Left colon (tissue), 2 donors: ENCODE measurements at regions not wholly inside any gene's neighbourhood (a gene's known extent, or its start where the extent isn't known, plus 50 kb on each side); places are given as distances from the start of the nearest gene placed in this dataset.

Source experiments
- ATAC-seq: fragments of 200-7000 bp; cut with Tn5 transposase; one replicate; pipeline ENCODE4 v1.9.1; 2020; ENCODE audit warnings: mild to moderate bottlenecking, moderate library complexity
- DNase-seq, 2 donors: peaks; one replicate each; pipeline ENCODE4 v3.0.0-alpha.2; 2020
- intact Hi-C, 2 donors: fragments of 100-400 bp; cut with DNase I in 1 of 2; cut with micrococcal nuclease in 1 of 2; formaldehyde crosslinking; loops; one replicate each; pipeline versions ENCODE4 v1.11.2 to v1.14.0; 2022; cut with DNase I, micrococcal nuclease
- donor health status: DM: no; HTN: no; CAD: no.
- donor health status: DM: yes; HTN: yes; CAD: no.

DNA sequence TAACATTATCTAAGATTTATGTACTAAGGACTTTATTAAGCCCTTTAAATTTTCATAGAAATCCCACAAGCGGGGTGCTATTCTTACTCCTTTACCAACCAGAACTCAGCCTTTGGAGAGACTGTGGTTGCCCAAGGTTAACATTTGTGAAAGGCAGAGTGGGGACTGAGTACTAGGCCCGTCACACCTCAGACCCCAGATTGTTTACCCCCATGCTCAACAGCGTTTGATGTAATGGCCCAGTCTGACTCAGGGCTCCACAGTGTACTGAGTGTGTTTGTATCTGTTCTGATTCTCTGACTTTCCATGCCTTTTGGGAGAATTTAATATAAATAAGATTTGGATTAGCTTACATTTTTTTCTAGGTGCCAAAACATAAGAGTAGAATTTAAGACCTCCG lies 110.0 kb downstream of the GAS1 start:
- no peak for DNase-seq
- no peak for ATAC-seq
- intact Hi-C loops: no loop called here

DNA sequence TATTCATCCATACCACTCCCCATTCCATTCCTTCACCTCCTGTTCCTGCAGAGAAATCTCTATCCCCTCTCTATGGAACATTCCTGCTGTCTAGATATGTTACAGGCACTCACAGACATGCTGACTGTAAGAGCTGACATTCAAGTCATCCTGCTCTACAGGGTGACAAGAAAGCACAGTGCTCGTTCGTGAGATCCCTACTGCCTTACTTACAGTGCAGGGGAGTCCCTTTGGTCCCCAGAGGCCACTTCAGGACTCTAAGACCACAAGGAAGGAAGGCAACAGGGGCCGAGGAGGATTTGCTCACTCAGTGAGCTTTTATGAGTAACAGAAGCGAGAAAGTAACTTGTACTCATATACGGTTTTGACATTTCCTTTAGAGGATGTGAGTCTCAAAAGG lies 110.5 kb downstream of the GAS1 start:
- intact Hi-C loops: no loop called here
- ATAC-seq (no peak), DNase-seq (no peak)

DNA sequence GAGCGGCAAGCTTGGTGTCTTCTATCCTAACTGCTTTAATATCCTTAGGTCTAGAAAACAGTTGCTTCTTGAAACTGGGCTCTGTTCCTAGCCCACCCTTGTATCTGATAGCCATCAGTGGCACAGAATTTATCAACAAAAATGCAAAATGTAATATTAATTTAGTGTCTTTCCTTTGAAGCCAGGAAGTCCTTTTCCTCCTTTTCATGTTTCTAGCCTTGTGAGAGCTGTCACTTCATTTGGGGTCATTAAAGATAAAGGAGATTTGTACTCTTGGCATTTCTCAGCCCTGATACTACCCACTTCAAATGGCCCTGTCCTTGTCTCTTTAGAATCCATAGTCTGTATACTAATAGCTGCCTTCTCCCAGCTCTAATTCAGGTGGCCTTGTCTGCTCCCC lies 111.0 kb downstream of the GAS1 start:
- no peak for DNase-seq
- intact Hi-C loops: no loop called here
- ATAC-seq: no peak

DNA sequence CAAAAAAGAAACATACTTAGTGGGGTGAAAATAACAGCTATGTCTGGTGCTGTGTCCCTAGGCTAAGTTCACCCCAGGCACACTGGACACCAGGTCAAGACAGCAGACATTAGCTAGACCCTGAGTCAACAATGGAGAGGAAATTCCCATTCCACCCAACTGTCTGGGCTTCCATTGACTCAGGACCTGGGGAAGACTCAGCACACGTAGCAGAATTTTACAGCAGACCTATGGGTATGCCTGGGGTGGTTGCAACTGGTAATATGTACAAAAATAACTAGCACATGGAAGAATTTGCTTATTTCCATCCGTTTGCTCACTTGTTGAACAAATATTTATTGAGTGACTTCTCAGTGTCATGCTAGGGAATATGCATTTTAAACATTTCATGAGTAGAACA lies 117.0 kb downstream of the GAS1 start:
- ATAC-seq: no peak
- intact Hi-C loops: no loop called here
- DNase-seq: no peak

DNA sequence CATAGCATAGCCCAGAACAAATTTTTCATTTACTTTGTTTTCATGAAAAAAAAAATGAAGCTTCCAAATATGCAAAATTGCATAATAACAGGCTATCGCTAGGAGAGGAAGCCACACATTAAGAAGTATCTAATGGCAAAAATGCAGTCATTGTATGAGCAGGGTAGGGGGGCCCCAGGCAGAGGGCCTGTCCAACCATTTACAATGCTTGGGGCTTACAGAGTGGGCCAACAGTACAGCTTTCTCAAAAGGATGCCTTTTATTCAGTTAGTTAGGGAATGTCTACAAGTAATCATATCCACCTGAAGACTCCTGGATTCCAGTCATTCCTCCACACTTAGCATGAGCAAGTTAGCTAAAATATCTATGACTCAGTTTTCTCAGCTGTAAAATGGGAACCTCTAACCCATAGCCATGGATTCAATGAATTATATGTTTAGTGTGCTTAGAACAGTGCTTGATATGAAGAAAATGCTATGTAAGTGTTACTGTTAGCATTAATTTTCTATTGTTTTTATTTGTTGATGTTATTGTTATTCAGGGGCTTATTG lies 117.7 kb downstream of the GAS1 start:
- ATAC-seq: no peak
- no peak for DNase-seq
- intact Hi-C loops: no loop called here

DNA sequence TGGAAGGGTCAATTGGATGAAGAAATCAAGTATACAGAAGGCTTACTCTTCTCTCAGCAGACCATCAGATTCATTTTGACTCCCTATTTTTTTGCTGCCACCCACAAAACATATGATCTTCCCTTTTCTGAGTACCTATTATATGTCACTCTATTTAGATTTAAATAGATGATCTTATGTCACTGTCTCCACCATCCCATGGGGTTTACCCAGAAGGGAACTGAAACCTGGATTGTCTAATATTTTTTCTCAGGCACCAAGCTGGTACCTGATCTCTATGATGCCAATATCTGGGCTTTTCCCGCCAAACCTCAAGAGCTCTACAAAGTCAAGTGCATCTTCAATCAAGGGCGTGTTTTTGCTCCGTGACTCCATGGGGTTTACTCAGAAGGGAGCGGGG lies 118.7 kb downstream of the GAS1 start:
- ATAC-seq (no peak), DNase-seq (no peak)
- intact Hi-C loops: no loop called here

DNA sequence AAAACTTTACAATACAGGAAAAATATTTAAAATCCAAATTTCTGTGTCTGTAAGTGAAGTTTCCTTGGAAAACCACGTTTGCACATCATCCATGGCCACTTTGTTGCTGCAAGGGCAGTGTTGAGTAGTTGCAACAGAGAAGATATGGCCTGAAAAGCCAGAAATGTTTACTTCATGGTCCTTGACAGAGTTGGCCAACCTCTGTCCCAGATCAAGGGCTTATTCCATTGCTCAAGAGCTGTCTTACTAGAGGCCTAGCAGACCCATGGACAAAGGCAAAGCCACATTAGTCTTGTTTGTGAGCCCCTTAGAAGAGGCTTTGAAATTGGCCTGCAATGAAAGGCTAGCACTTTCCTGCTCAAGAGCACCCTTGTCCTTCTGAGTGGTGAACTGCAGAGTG lies 119.4 kb downstream of the GAS1 start:
- no peak for DNase-seq
- no peak for ATAC-seq
- intact Hi-C loops: no loop called here

DNA sequence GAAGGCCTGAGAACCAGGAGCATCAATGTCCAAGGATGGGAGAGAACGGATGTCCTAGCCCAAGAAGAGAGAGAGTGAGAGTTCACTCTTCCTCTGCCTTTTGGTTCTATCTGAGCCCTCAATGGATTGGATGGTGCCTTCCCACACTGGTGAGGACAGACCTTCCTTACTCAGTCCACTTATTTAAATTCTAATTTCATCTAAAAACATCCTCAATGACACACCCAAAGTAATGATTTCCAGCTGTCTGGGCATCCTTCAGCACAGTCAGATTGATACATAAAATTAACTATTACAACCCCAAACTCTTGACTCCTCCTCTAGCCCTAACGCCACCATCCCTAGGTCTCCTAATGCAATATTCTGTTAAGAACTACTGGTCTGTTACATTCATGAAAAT lies 122.0 kb downstream of the GAS1 start:
- intact Hi-C loops: no loop called here
- no peak for DNase-seq
- no peak for ATAC-seq

DNA sequence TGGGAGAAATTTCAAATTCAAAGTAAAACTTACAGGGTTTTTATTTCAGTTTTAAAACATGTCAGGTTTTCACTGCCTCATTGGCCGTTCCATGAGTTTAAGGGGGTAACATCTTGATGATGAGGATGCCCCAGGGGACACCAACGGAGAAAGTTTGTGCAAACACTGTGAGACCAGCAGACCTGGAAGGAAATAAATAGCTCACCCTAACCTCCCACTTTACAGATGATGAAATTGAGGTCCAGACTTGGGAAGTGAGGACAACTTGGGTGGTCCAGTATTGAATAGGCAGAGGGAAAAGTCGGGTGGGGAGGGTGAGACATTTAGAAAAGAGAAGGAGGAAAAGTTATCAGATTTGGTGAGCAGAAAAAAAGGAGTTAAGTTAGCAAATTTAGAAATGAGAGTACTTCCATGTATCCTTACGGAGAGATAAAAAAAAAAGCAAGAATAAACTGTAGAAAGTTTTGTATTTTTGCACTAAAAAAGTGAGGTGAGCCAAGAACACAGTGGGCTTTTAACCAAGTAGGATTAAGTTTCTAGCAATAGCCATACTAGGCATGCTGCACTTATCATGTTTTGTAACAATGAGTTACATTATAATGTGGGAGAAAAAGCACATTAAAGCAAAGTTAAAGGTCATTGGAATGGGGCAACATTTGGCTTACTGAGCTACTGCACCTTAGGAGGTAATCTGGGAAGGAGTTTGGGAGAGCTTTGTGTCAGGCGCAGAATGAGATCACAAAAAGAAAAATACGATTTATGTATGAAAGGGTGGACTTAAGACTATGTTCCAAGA lies 125.1 kb downstream of the GAS1 start:
- DNase-seq (no peak), ATAC-seq (no peak)
- intact Hi-C loops: no loop called here

DNA sequence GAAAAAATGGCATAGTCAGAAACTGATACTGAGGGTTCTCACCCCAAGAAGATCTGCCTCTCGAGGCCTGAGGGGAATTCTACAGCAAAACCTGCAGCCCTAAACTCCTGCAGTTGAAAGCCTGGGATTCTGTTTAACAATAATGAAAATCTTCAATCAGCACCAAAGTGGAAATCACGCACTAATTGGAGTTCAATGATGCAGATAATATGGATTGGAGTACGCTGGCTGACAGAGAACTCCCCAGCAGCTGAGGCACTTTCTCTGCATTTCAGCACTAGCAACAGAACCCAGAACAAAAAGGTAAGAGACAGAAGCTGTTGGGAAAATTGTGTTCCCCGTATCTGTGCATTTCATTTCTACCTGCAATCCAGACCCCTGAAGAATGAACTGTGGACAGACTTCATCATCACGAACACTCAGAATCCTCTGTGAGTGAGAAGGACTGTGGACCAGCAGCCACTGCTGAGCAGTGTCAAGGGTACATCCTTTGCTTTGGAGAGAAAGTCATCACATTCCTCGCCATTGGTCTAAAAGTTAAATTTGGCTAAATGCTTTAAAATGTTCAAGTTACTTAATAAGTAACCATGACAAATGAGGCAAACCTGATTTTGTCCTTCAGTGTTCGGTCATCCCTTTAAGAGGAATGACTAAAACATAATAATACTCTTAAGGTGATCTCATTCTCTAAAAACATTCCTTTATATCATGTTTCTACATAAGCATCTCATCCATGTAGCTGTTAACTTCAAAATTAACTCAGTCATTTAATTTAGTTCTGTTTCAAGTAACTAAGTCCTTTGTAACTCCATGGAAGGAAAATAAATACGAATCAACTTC lies 126.1 kb downstream of the GAS1 start:
- no peak for ATAC-seq
- no peak for DNase-seq
- intact Hi-C loops: no loop called here

DNA sequence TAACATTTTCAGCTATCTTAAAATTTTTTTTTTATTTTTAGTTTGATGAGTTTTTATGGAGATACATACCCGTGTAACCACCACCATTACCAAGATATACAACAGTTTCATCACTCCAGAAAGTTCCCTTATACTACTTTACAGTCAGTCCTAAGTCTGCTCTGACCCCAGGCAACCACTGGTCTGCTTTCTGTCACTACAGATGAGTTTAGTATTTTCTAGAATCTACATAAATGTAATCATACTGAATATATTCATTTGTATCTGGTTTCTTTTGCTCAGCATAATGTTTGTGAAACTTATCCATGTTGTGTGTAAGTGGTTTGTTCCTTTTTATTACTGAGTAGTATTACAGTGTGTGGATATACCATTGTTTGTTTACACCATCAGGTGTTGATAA lies 127.8 kb downstream of the GAS1 start:
- ATAC-seq: no peak
- DNase-seq: no peak
- intact Hi-C loops: no loop called here

DNA sequence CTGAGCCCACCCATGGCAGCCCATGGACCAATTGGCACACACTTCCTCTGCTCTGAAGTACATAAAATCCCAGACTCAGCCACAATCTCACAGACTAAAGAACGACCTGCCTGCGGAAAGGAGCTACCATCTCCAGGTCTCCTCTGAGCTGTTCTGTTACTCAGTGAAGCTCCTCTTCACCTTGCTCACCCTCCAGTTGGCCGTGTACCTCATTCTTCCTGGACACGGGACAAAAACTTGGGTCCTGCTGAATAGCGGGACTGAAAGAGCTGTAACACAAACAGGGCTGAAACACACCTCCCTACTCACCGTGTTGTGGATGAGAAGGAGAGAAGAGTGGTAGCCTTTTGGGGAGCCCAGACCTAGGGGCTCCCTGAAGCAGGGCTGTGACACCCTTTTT lies 128.7 kb downstream of the GAS1 start:
- intact Hi-C loops: no loop called here
- ATAC-seq (no peak), DNase-seq (no peak)

DNA sequence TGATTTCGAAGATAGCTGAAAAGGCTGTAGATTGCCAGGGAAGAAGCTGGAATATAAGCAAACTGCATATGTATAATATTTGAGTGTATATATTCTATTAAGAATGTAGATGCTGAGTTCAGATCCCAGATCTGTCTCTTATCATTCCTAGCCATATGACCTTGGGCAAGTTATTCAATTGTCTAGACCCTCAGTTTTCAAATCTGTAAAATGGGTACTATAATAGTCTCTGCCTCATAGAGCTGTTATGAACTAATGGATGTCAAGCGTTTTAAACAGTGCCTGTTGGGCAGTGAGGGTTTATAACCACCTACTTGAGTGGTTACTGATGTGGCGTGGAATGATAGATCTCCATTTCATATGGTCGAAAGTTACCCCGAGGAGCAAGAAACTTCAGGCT lies 130.4 kb downstream of the GAS1 start:
- DNase-seq: no peak
- no peak for ATAC-seq

DNA sequence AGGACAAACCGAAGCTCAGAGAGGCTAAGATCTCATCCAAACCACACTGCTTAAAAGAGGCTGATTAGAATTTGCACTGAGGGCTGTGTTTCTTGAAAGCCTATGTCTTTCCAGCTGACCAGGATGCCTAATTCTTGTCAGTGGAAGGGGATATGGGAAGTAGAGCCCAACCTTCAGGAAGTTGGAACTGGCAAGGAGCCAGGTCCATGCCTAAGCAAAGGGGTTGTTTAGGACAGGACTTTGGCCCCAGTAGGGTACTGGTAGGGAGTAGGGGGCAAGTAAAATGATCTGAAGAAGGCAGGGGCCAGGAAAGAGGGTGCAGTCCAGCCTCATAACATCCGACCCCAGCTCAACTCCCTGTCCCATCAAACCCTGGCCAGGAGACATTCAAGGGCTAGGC lies 130.9 kb downstream of the GAS1 start:
- ATAC-seq: no peak
- intact Hi-C loops: no loop called here
- DNase-seq: no peak

More for the DNA sequence above, 130.4 kb downstream of the GAS1 start:
- intact Hi-C loops: no loop called here

DNA sequence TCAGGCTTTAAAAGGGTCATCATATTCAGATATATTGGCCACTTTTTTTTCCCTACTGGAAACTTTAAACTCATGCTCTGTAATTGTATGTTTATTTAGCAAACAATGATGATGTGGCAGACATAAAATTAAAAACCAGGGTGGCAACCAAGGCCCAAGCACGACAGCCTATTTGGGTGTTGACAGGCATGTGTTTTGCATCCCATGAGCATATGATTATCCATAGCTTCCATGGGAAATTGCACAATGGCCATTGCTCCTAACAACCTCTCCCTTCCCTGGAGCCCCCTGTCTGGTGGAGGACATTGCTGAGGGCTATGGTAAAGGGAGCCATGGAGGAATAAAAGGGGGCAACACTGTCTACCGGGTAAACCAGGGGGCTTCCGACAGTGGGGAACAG lies 134.7 kb downstream of the GAS1 start:
- no peak for DNase-seq
- ATAC-seq: no peak
- intact Hi-C loops: no loop called here

DNA sequence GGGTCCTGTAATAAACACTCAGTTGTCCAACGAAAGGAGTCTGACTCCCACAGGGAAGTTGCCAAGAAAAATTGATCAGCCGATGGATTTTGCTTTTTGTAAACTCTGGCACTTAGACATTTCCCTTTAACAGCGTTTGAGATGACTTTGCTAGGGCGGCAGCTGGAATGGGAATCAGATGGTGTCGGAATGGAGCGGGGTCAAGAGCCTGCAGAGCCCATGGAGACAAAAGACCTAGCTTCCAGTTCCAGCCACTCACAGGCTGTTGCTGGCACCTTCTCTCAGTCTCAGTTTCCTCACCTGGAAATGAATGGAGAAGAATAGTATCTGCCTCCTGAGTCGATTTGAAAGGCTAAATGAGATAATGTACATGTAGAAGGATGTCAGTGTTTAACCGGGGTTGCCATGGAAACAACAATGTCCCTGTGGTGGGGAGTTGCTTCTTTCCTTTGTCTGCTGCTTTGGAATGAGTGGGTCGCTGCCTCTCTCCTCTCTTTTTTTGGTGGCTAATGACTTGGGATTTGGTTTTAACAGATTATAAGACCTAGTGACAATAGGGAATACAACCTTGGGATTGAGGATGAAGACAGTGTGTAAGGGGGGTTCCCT lies 137.4 kb downstream of the GAS1 start:
- DNase-seq: no peak
- no peak for ATAC-seq
- intact Hi-C loops: no loop called here

DNA sequence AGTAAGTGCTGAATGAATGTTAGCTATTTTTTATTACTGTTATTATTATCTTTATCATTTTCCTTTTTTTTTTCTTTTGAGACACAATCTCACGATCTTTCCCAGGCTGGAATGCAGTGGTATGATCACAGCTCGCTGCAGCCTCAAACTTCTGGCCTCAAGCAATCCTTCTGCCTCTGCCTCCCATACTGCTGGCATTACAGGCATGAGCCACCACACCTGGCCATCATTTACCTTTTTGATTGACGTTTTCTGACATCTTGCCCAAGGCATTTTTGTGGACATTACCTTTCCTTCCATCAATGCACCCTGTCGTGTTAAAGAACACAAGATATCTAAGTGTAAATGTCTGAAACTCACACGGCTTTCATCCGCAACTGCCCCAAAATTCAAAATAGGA lies 138.2 kb downstream of the GAS1 start:
- intact Hi-C loops: no loop called here
- ATAC-seq: no peak

DNA sequence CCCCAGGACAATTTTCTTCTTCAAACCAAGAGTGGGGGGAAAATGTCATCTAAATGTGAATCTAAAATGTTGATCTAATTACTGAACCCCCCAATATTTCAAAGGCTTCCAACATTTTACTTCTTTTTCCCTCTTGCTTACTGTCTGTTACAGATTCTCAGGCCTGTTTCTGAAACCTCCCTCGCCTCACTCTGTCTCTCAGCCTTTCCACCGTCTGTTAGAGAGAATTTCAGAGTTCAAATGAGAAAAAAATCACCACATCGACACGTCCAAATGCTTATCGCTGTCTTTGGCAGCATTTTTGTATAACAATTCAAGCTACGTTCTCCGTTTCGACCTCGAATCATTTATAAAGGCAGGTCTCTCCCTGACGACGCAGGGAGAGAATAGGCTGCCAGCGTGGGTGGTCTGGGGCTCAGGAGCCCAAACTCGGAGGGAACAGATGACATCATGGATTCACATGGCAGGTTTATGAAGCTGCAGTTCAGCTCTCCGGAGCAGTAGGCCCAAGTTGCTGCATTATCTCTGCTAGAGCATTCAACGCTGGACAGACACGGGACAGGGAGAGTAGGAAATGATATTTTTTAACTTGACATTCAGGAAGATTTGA lies 139.8 kb downstream of the GAS1 start:
- DNase-seq (no peak), ATAC-seq (no peak)
- intact Hi-C loops: no loop called here

More for the DNA sequence above, 138.2 kb downstream of the GAS1 start:
- no peak for DNase-seq

DNA sequence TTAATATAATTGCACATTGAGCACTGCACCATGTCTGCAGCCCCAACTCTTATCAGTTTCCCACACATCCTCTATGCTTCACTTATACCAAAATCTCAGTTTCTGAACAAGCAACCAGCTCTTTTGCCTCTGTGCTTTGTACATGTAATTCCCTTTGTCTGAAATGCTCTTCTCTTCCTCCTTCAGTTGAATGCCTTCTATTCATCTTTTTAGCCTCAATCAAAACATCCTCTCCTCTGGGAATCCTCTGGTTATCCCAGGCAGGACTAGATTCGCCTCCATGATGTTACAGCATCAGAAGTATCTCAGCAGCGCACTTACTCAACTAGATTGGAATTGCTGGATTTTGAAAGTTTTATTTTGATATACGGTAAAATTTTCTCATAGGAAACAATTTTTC lies 143.3 kb downstream of the GAS1 start:
- intact Hi-C loops: no loop called here

More for the DNA sequence above, 143.3 kb downstream of the GAS1 start:
- ATAC-seq: no peak
- no peak for DNase-seq
